ENCODE measurements at regions not wholly inside any gene's neighbourhood (a gene's known extent, or its start where the extent isn't known, plus 50 kb on each side); places are given as distances from the start of the nearest gene placed in this dataset.
"Not testable (repeated sequence)": the region's sequence is repeated elsewhere in the genome, so short reads cannot be mapped to it uniquely, and the experiment has no call there.

DNA sequence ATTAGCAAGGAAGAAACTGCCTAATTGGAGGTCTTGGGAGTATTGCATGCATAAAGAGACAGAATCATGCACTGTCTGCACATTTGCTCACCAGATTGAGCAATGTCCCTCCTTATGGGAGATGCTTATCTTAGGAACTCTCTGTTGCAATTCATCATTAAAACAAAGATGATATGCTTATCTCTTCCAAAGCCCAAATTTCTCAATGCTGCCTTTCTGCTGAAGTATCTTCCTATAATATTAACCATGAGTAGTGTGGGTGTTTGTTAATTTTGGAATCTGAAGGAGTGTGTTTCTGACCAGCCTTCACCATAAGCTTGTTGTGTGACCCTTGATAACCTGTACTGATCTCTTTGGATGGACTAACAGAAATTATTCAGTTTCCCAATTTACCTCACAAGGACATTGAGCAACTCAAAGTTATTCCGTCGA is 1257.6 kb upstream of the FLRT2 start:
- no peak for DNase-seq (ENCODE audit: extremely low spot score, insufficient read length, low read depth)
- FAIRE-seq = no peak

DNA sequence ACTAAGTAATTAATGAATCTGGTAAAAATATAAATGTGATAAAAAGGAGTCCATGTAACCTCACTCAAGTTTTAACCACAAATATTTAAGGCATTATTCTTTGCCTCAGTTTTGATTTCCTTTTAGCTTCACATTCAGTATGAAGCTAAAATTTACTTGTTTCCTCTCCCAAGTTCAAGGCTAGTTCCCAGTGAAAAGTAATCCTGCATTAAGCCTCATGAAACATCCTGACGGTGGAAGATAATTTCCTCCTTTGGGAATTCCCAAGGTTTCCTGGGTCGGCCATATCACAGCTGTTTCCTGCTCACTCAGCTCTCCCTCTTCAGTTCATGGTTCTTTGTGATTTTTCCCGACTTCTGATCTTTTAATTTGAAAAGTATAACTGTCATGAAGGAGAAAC is 1256.8 kb upstream of the FLRT2 start:
- DNase-seq (ENCODE audit: extremely low spot score, insufficient read length, low read depth) = no peak

DNA sequence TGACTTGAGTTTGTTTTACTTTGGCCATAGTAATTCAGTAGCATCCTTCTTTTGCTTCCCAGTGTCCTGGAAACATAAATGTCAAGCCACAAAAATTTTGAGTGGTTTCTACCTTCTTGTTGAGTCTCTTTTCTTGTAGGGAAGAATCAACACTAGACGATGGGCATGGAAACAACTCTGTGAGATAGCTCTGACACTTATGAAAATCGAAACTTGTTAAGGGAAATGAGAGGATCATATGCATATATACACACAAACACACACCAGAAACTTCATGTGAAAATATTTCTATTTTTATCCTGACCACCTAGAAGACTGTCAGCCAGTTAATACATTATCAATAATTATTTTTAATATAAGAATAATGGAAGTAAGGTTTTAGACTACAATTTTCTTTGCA is 1247.3 kb upstream of the FLRT2 start:
- DNase-seq (ENCODE audit: extremely low spot score, insufficient read length, low read depth) = no peak
- no peak for FAIRE-seq

More for the DNA sequence above, 1256.8 kb upstream of the FLRT2 start:
- no peak for FAIRE-seq

DNA sequence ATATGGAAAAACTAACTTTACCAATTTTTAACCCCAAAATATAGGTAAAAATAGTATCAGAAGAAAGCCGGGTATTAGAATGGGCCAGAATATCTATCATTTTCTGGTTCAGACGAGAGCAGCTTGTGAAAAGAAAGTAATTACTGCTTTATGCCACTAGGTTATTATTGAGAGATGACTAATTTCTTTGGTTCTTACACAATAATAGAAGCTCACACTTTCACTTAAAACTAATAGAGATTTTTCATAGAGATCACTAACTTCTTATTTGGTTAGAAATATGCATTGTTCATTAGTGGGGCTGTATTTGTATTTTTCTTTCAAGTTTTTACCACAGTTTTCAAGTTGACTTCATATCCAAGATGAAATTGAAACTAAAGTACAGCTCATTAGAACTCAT is 1241.2 kb upstream of the FLRT2 start:
- DNase-seq (ENCODE audit: extremely low spot score, insufficient read length, low read depth) (no peak), FAIRE-seq (no peak)

DNA sequence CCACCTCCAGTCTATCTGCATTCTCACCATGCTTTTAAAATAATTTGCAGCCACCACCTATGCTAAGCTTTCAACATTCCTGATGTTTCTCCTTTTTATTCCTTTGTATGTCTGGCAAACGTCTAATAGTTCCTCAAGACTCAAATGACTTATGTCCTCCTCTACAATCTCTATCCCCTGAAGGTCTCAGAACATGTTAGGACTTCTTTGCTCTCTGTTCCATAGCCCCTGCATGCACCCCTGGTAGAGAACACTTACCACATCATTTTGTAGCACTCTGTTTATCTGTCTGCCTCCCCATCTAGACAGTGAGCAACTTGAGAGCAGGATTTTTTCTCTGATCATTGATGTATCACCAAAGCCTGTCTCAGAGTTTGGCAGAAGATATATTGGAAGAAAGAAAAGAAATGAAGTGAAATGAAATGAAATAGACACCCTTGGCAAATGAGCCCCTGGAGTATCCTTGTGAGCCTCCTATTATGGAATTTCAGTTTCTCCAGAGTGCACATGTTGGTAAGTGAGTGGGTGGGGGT is 1231.2 kb upstream of the FLRT2 start:
- DNase-seq (ENCODE audit: extremely low spot score, insufficient read length, low read depth) (no peak), FAIRE-seq (no peak)

DNA sequence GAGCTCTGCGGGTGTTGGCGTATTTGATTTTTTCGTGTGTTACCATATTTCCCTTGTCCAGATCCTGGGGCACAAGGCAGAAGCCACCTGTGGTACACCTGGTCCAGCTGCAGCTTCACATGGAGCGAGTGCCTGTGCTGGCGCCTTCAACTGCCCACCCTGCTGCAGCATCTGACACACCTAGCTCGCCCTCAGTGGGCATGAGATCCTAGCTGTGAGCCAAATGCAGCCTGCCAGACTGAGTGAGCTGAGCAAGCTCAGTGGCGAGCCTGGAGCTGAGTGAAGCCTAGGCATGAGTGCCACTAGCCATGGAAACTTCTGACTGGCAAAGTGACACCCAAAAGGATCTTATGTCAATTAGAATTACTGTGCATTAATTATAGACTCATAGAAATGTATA is 1226.8 kb upstream of the FLRT2 start:
- no peak for DNase-seq (ENCODE audit: extremely low spot score, insufficient read length, low read depth)
- no peak for FAIRE-seq

DNA sequence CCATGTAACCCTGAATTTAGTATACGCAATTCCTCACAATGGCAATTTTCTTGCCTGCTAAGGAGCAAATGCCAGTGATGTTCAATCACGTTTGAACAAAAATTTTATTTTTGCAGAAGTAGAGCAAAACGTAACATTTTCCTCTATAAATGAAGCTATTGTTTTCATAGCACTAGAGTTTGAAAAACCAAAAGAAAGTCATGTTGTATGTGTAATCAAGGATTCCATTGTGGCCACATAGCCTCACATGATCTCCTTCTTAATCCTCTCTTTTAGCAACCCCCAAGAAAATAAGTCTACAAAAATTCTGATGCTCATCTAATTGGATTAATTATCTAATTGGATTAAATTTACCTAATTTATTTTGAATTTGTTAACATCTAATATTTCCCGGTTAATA is 1217.4 kb upstream of the FLRT2 start:
- DNase-seq (ENCODE audit: extremely low spot score, insufficient read length, low read depth) (no peak), FAIRE-seq (no peak)

DNA sequence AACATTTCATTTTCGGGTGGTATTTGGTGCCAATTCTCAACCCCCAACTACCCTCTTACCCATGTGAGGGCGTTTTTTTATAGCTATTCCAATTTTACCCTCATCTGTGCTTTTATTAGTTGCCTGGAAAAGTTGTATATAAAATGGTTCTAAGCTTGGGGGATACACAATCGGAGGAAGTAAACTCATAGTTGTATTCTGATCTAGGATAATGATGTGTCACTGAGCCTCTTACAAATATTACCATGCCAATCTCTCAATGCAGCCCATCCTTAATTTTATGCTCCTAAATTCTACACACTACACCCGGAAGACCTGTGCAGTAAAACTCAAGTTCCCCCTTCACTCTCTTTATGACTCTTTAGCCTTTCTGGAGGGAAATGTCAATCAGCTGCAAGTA is 1206.5 kb upstream of the FLRT2 start:
- FAIRE-seq (no peak), DNase-seq (ENCODE audit: extremely low spot score, insufficient read length, low read depth) (no peak)

DNA sequence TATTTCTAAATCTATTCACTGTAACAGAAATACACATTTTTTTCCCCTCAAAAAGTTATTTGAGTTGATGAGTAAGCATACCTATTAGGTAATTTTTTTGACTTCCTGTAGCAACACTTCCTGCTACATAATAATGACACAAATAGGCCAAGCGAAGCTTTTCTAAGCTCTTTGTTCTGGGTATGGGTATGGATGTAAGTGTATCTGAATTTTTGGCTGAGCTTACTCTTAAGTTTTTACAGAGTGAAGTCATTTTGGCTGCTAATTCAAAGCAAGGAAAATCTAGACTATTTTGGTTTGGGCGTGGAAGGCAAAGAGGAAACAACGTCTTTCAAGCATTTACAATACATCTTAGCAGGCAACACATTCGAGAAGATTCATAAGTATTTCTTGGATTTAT is 1206.0 kb upstream of the FLRT2 start:
- DNase-seq (ENCODE audit: extremely low spot score, insufficient read length, low read depth) (no peak), FAIRE-seq (no peak)

DNA sequence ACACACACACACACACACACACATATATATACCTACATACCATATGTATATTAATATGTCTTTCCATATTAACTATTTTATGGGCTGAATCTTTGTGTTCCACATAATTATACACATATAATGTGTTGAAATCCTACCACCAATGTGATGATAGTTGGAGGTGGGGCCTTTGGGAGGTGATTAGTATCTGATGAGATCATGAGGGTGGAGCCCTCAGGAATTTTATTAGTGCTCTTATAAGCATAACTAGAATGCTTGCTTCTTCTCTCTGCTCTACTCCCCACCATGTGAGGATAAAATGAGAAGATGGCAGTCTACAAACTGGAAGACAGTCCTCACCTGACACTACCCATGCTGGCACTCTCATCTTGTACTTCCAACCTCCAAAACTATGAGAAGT is 1193.5 kb upstream of the FLRT2 start:
- FAIRE-seq (no peak), DNase-seq (ENCODE audit: extremely low spot score, insufficient read length, low read depth) (no peak)

DNA sequence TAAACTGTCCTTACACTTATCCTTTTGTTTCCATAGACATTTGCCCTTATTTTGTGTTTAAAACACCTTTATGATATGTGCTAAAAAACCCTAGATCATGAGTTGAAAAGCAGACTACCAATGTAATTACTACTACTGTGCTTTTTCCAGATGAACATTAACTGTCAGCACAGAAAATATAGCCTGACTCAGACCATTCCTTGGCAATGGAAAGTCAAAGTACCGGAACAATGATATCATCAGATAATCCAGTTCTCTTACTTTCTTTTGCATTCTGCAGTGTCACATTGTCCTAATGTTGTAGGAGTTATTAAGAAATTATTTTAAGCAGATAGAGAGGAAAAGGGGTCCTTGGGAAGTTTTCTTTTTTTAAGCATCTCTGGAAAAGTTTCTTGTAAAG is 1189.0 kb upstream of the FLRT2 start:
- FAIRE-seq = no peak

DNA sequence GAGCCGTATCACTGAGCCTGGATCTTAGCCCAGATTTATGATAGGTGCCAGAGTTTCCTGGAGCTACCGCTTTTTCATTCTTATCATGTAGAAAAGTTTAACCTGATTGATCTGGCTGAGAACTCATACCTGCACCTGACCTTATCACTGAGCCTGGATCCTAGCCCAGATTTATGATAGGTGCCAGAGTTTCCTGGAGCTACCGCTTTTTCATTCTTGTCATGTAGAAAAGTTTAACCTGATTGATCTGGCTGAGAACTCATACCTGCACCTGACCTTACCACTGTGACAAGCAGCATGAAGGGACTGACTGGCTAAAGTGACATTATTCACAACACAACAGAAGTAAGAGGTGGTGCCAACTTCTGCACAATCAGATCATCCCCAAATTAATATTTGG is 1188.1 kb upstream of the FLRT2 start:
- not testable (repeated sequence) for FAIRE-seq; DNase-seq (ENCODE audit: extremely low spot score, insufficient read length, low read depth)

More for the DNA sequence above, 1189.0 kb upstream of the FLRT2 start:
- no peak for DNase-seq (ENCODE audit: extremely low spot score, insufficient read length, low read depth)

DNA sequence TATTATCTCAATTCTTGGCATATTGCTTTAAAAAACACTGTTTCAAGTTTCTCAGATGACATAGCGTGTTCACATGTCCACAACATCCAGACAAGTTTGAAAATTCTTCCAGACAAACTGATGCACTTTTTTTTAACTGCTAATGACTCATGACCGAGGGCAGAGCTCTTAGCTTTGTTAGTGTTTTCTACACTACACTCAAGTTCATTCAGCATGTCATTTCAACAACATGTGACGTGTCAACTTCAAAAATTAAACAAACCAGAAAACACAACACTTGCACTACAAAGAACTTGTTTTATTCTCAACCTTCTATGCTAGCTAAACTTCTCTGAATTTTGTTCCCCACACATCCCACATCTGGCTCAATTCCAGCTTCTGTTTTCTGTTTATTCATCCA is 1186.3 kb upstream of the FLRT2 start:
- FAIRE-seq (no peak), DNase-seq (ENCODE audit: extremely low spot score, insufficient read length, low read depth) (no peak)

DNA sequence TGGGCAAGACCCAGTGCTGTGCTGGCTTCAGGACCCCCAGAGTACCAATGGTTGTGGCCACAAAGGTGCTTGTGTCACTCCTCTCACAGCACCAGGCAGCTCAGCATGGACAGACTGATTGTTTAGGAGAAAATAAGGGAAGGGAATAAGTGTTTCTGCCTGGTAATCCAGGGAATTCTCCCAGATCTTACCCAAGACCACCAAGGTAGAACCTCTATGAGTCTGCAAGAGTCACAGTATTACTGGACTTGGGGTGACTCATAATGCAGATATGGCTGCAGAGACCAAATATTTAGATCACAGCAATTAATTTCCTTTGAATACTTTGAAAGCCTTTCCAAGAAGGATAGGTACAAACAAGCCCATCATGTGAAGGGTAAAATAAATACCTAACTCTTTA is 1178.3 kb upstream of the FLRT2 start:
- FAIRE-seq = no peak
- no peak for DNase-seq (ENCODE audit: extremely low spot score, insufficient read length, low read depth)

DNA sequence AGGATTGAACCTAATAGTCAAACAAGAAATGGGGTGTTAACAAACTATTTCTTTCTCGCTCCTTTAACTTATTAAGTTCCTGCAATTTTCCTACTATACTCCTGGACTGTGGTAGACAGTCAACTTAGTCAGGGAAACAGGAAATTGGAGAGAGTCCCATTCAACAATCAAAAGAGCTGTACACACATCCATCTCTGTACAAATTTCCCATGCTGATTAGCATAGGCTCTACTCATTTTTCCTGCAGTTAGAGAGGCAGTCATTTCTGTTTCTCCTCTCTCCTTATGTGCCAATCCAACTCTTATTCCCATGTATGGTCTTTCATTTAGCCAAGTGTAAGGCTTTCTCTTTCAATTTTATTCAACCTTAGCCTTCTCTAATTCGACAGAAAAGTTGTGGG is 1168.5 kb upstream of the FLRT2 start:
- no peak for FAIRE-seq
- no peak for DNase-seq (ENCODE audit: extremely low spot score, insufficient read length, low read depth)

DNA sequence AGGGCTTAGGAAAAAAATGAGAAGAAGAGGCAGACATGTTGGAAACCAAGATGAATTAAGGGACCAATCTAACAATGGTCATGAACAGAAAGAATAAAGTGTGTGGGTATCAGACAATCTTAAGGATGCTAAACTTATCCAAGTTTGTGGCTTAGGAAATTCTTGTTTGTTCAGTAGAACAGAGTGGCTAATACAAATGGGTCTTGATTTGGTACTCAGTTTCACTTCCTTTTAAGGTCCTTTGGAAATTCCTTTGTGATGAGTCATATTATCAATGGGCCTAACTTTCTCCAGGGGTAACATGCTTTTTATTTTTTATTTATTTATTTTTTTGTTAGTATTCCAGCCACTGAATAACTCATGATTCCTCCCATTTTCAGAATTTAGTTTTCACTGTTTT is 1154.7 kb upstream of the FLRT2 start:
- no peak for FAIRE-seq
- DNase-seq (ENCODE audit: extremely low spot score, insufficient read length, low read depth) = no peak

DNA sequence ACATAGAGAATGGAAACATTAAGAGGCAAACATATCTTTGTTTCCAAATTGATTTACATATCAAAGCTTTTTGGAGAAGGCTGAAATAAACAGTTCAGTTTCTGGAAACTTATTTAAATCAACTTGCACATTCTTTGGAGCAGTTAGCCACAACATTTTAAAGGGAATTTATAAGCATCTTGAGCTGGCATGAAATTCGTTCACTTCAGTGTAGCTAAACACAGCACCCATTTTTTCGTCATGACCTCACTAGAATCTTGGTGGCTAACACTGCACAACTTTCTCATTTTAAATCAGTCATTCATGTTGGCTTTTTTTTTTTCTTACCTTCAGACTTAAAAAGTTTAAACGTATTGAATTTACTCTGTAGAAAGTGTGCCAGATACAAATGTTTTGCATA is 1139.9 kb upstream of the FLRT2 start:
- FAIRE-seq (no peak), DNase-seq (ENCODE audit: extremely low spot score, insufficient read length, low read depth) (no peak)

DNA sequence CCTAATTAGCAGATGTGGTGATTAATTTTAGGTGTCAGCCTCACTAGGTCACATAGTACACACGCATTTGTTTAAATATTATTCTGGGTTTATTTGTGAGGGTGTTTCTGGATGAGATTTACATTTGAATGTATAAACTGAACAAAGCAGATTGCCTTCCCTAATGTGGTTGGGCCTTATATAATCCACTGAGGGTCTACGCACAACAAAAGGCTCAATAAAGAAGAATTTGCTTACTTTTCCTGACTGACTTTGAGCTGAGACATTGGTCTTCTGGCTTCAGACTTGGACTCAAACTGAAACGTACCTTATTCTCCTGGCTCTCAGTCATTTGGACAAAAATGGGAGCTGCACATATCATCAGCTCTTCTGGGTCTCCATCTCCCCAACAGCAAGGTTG is 1132.3 kb upstream of the FLRT2 start:
- FAIRE-seq (no peak), DNase-seq (ENCODE audit: extremely low spot score, insufficient read length, low read depth) (no peak)

DNA sequence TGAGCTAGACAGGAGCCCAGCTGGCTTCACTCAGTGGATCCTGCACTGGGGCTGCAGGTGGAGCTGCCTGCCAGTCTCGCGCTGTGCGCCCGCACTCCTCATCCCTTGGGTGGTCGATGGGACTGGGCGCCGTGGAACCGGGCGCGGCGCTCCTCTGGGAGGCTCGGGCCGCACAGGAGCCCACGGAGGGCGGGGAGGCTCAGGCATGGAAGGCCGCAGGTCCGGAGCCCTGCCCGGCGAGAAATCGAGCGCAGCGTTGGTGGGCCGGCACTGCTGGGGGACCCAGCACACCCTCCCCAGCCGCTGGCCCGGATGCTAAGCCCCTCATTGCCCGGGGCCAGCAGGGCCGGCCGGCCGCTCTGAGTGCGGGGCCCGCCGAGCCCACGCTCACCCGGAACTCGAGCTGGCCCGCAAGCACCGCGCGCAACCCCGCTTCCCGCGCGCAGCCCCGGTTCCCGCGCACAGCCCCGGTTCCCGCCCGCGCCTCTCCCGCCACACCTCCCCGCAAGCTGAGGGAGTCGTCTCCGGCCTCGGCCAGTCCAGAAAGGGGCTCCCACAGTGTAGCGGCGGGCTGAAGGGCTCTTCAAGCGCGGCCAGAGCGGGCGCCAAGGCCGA is 1130.5 kb upstream of the FLRT2 start:
- FAIRE-seq (no peak), DNase-seq (ENCODE audit: extremely low spot score, insufficient read length, low read depth) (no peak)

DNA sequence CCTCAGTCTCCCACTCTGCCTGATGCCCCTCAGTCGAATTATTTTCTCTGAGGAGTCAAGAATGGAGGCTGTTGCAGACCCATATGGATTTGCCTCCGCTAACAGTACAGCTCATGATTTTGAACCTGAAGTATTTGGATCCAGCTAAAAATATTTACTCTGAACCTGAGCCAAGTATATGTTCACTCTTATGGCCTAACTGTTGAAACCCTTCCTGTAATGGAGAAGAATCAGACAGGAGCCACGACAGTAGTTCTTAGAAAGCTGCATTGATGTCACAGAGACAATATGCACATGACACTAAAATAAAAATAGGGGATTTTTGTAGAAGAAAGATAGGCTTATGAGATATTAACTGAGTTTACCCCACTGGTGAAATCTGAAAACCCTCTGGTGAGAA is 1128.3 kb upstream of the FLRT2 start:
- no peak for DNase-seq (ENCODE audit: extremely low spot score, insufficient read length, low read depth)
- FAIRE-seq = no peak

DNA sequence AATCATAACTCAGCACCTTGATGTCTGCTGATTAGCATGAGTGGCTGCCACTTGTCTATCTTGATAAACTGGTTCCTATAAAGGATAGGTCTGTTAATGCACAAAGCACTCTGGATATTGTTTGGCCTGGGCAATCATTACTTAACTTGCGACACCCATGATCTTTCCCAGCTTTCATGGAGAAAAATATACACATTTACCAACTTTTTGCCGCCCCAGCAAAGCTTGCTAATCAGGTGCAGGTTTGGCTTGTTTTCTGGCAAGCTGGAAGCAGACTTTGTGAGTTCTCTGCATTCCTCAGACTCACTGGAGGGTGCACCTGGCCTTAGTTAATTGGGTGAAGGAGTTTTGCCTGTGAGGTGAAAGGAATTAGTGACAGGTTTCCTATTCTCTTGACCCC is 1126.4 kb upstream of the FLRT2 start:
- FAIRE-seq = no peak

DNA sequence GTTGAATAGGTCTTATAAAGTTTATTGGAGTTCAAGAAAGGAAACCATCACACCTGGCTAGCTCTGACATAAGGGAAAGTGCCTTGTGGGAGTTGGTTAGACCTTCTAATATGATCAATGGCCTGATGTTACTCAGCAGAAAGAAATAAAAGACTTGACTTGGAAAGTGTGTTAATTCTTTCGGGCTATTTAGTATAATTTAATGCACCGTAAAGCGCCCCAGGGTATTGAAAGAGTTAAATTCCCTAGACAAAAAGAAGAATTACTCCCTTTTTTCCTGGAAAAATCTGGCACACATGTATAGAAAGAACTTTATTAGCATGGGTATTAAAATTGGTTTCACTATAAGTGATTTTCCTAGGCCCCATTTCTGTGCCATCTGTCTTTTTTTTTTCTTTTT is 1125.7 kb upstream of the FLRT2 start:
- FAIRE-seq (no peak), DNase-seq (ENCODE audit: extremely low spot score, insufficient read length, low read depth) (no peak)

More for the DNA sequence above, 1126.4 kb upstream of the FLRT2 start:
- DNase-seq (ENCODE audit: extremely low spot score, insufficient read length, low read depth) = no peak
